NCI-H1092 treated with DMSO at 0.1 percent for 48 hours (cell line): ENCODE measurements at regions not wholly inside any gene's neighbourhood (a gene's known extent, or its start where the extent isn't known, plus 50 kb on each side); places are given as distances from the start of the nearest gene placed in this dataset.
"Not testable (repeated sequence)": the region's sequence is repeated elsewhere in the genome, so short reads cannot be mapped to it uniquely, and the experiment has no call there.

Experiments used
- DNase-seq: peaks from one replicate; lab custom pipeline; 2025; lab: John Stamatoyannopoulos, UW

- no peak for DNase-seq
These were observed 404.4 kb upstream of the MEIS1 start for GRCh38 chr2:66030553-66030952.

GRCh38 chr2:66024391-66024790, 410.5 kb upstream of the MEIS1 start:
- no peak for DNase-seq

GRCh38 chr2:66021296-66021695, 413.6 kb upstream of the MEIS1 start:
- no peak for DNase-seq

GRCh38 chr2:66017763-66018162, 417.2 kb upstream of the MEIS1 start:
- DNase-seq: no peak

- no peak for DNase-seq
These were observed 420.5 kb upstream of the MEIS1 start for GRCh38 chr2:66014450-66014849.

GRCh38 chr2:66013456-66013855, 421.5 kb upstream of the MEIS1 start:
- no peak for DNase-seq

GRCh38 chr2:66003931-66004330, 431.0 kb upstream of the MEIS1 start:
- DNase-seq: no peak

- DNase-seq: no peak
These were observed 433.4 kb upstream of the MEIS1 start for GRCh38 chr2:66001538-66001937.

GRCh38 chr2:66000901-66001300, 434.0 kb upstream of the MEIS1 start:
- DNase-seq: no peak

GRCh38 chr2:65999796-66000195, 435.1 kb upstream of the MEIS1 start:
- DNase-seq: no peak

- DNase-seq: no peak
These were observed 435.8 kb upstream of the MEIS1 start for GRCh38 chr2:65999103-65999502.

GRCh38 chr2:65997961-65998360, 437.0 kb upstream of the MEIS1 start:
- DNase-seq: no peak

- DNase-seq: no peak
These were observed 442.7 kb upstream of the MEIS1 start for GRCh38 chr2:65992198-65992554.

GRCh38 chr2:65991381-65992197, 443.3 kb upstream of the MEIS1 start:
- no peak for DNase-seq

- no peak for DNase-seq
These were observed 448.9 kb upstream of the MEIS1 start for GRCh38 chr2:65985986-65986385.

- no peak for DNase-seq
These were observed 454.4 kb upstream of the MEIS1 start for GRCh38 chr2:65980531-65980930.

- DNase-seq: no peak
These were observed 455.5 kb upstream of the MEIS1 start for GRCh38 chr2:65979446-65979845.

GRCh38 chr2:65974067-65974723, 460.7 kb upstream of the MEIS1 start:
- no peak for DNase-seq

- no peak for DNase-seq
These were observed 465.8 kb upstream of the MEIS1 start for GRCh38 chr2:65969161-65969560.

GRCh38 chr2:65963303-65963702, 471.6 kb upstream of the MEIS1 start:
- not testable (repeated sequence) for DNase-seq

GRCh38 chr2:65960953-65961352, 474.0 kb upstream of the MEIS1 start:
- DNase-seq: no peak

- no peak for DNase-seq
These were observed 477.0 kb upstream of the MEIS1 start for GRCh38 chr2:65957886-65958285.

GRCh38 chr2:65957454-65957853, 477.5 kb upstream of the MEIS1 start:
- DNase-seq: no peak

GRCh38 chr2:65955259-65955658, 479.7 kb upstream of the MEIS1 start:
- DNase-seq: no peak
